ENCODE measurements at regions not wholly inside any gene's neighbourhood (a gene's known extent, or its start where the extent isn't known, plus 50 kb on each side); places are given as distances from the start of the nearest gene placed in this dataset. TPM values are rescaled to one million over a fixed set of nuclear protein-coding genes. Genes with fewer than 3 reads are reported as not detected.

- ATAC-seq (ENCODE audit: low FRiP score) (no peak), DNase-seq (ENCODE audit: low spot score) (no peak)
- no peak for TF ChIP-seq CTCF (IDR thresholded peaks at IDR 0.05)
Observed at GRCh38 chr2:33665039-33665438, 65.9 kb upstream of the FAM98A start.

- DNase-seq (ENCODE audit: low spot score) = no peak
- TF ChIP-seq CTCF (IDR thresholded peaks at IDR 0.05) = no peak
- no peak for ATAC-seq (ENCODE audit: low FRiP score)
Observed at GRCh38 chr2:33660416-33661123, 61.5 kb upstream of the FAM98A start.

GRCh38 chr2:33655626-33656320 lies 56.7 kb upstream of the FAM98A start:
- no peak for DNase-seq (ENCODE audit: low spot score)
- TF ChIP-seq CTCF (IDR thresholded peaks at IDR 0.05) = no peak
- no peak for ATAC-seq (ENCODE audit: low FRiP score)

- ATAC-seq (ENCODE audit: low FRiP score) (no peak), DNase-seq (ENCODE audit: low spot score) (no peak)
- TF ChIP-seq CTCF (IDR thresholded peaks at IDR 0.05) = no peak
Observed at GRCh38 chr2:33652830-33653229, 53.7 kb upstream of the FAM98A start.

GRCh38 chr2:33650171-33650570 lies 51.1 kb upstream of the FAM98A start:
- TF ChIP-seq CTCF (IDR thresholded peaks at IDR 0.05) = no peak
- DNase-seq (ENCODE audit: low spot score) (no peak), ATAC-seq (ENCODE audit: low FRiP score) (no peak)

Small RNAs in the stretch of these regions (small RNA-seq; reads per million reads assigned to genes)
- gene AC013442.1 (not detected), gene AC083939.1 (not detected), gene MIR548AD (not detected), gene RNU6-1117P (not detected)

Data from omental fat pad (tissue), 3 donors.